ENCODE measurements at regions not wholly inside any gene's neighbourhood (a gene's known extent, or its start where the extent isn't known, plus 50 kb on each side); places are given as distances from the start of the nearest gene placed in this dataset.

DNA sequence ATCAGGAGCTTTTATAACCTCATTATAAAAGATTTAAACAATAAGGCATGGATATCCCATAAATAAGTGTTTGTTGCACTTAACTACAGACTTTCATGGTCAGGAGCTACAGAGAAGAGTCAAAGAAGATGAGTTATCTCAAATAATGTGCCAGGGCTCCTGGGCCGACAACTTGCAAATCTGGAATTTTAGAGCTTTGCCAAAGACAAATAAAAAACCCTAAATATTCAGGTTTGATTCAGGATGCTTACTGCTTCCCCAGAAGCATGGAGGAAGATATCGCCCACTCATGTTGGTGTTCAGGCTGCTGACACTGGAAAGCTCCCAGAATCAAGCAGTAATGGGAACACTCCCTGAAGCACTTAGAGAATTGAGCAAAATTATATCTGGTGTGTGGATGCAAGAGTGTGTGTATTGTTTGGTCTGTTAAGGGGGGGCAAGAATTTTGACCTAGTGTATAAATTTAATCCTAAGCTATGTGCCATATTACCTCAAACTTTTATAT lies 176.9 kb upstream of the ESRRG start (continued):
- TF ChIP-seq IRF2 (CRISPR knock-in tag; IDR thresholded peaks at IDR 0.05) (no peak), RB1 (IDR thresholded peaks at IDR 0.05; ENCODE audit: low read depth) (no peak), CBX8 (IDR thresholded peaks at IDR 0.05; ENCODE audit: borderline replicate concordance, extremely low read depth, low read depth, low read length, poor library complexity, severe bottlenecking) (no peak), DDX20 (tag; IDR thresholded peaks at IDR 0.05; ENCODE audit: low read depth) (no peak), CHAMP1 (IDR thresholded peaks at IDR 0.05) (no peak), XRCC5 (IDR thresholded peaks at IDR 0.05; ENCODE audit: low read depth, low read length) (no peak), ZFPM2 (CRISPR knock-in tag; IDR thresholded peaks at IDR 0.05) (no peak), GABPB2 (CRISPR knock-in tag; conservative IDR thresholded peaks at IDR 0.05) (no peak), RNF2 (IDR thresholded peaks at IDR 0.05) (no peak), MCM3 (IDR thresholded peaks at IDR 0.05) (no peak)

DNA sequence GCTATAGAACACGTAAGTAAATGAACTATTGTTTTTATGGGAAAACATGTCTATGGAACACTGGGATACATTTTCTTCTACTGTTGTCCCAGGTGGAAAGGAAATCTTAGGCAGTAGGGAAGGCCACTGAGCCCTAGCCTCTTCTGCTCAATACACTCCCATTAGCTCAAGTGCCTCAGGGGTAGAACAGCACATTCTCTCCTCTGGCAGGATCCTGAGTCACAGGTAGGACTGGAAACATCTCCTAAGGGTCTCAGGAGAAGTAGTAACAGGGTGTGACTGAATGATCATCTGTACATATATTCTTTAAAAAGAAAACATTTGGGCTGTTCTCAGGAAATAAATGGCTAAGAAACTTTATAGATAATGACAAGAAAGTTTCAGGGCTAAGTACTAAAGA lies 175.6 kb upstream of the ESRRG start:
- no peaks in the 10 kb centered on the region for H3K4me1 ChIP-seq (replicated peaks in 1 of 2; ENCODE audit: control insufficient read depth in 2 of 2, insufficient read depth in 2 of 2, low read length in 2 of 2)
- H3K9ac ChIP-seq (ENCODE audit: insufficient read depth in 1 of 2, low read depth in 2 of 2, low read length in 2 of 2), result no peak overlapping the region
- WGBS (ENCODE audit: insufficient coverage, low coverage, missing lambda C conversion rate), result 0% methylated on average over 1 of the region's 1 CpG
- H3K79me2 ChIP-seq (ENCODE audit: control insufficient read depth, insufficient read depth, low read length), result no peaks in the 10 kb centered on the region
- no TSS peak for BruUV-seq (replicated peaks)
- ChIA-PET CTCF (ENCODE audit: low intra/inter-chr PET ratio) (no interaction called here), POLR2A (no interaction called here)
- intact Hi-C loops (cut with micrococcal nuclease) (no loop called here), in situ Hi-C loops (cut with MboI) (no loop called here)
- H3K36me3 ChIP-seq (ENCODE audit: control insufficient read depth, insufficient read depth, low read length), result no peaks in the 10 kb centered on the region
- FAIRE-seq (no peak), ATAC-seq (no peak), DNase-seq (ENCODE audit: extremely low read depth in 1 of 4, low spot score in 3 of 4) (no peak)
- no peaks in the 10 kb centered on the region for H3K9me1 ChIP-seq (ENCODE audit: control insufficient read depth, insufficient read depth, low read length)
- H3K9me3 ChIP-seq (replicated peaks; ENCODE audit: control insufficient read depth, insufficient read depth, low read depth, low read length), result no peaks in the 10 kb centered on the region
- H3K4me3 ChIP-seq, result no peak overlapping the region
- no peaks in the 10 kb centered on the region for H4K20me1 ChIP-seq (replicated peaks; ENCODE audit: control insufficient read depth, insufficient read depth, low read length)
- H3K27ac ChIP-seq (ENCODE audit: extremely low read depth, low read depth, low read length), result no peak overlapping the region
- H3K27me3 ChIP-seq (ENCODE audit: control insufficient read depth in 2 of 2, insufficient read depth in 2 of 2, low read length in 2 of 2), result no peaks in the 10 kb centered on the region
- H2AFZ ChIP-seq (ENCODE audit: low read depth, low read length), result no peak overlapping the region
- no peak overlapping the region for H3K4me2 ChIP-seq (ENCODE audit: insufficient read depth, low read length)
- TF ChIP-seq SNIP1 (IDR thresholded peaks at IDR 0.05; ENCODE audit: low read depth), result no peak
- no peak for TF ChIP-seq ZNF766 (CRISPR knock-in tag; conservative IDR thresholded peaks at IDR 0.05)
- no peak for TF ChIP-seq SMARCA4 (IDR thresholded peaks at IDR 0.05)
- no peak for TF ChIP-seq ELK3 (CRISPR knock-in tag; IDR thresholded peaks at IDR 0.05)
- no peak for TF ChIP-seq ZC3H4 (CRISPR knock-in tag; IDR thresholded peaks at IDR 0.05; ENCODE audit: borderline replicate concordance)
- no peak for TF ChIP-seq SMAD4 (CRISPR knock-in tag; conservative IDR thresholded peaks at IDR 0.05)
- TF ChIP-seq KDM4B (IDR thresholded peaks at IDR 0.05; ENCODE audit: borderline replicate concordance in 2 of 2, low read depth in 1 of 2), result no peak
- no peak for TF ChIP-seq POLR2AphosphoS2 (IDR thresholded peaks at IDR 0.05; ENCODE audit: low read length)
- no peak for TF ChIP-seq TEAD4 (IDR thresholded peaks at IDR 0.05; ENCODE audit: low read length)
- TF ChIP-seq TEAD4 (CRISPR knock-in tag; IDR thresholded peaks at IDR 0.05; ENCODE audit: borderline replicate concordance), result no peak
- no peak for TF ChIP-seq NR2C1 (IDR thresholded peaks at IDR 0.05)
- no peak for TF ChIP-seq NR2C1 (tag; IDR thresholded peaks at IDR 0.05)
- no peak for TF ChIP-seq MAFK (IDR thresholded peaks at IDR 0.05; ENCODE audit: low read length)
